ENCODE measurements at regions not wholly inside any gene's neighbourhood (a gene's known extent, or its start where the extent isn't known, plus 50 kb on each side); places are given as distances from the start of the nearest gene placed in this dataset.

- TF ChIP-seq POLR2AphosphoS5 (IDR thresholded peaks at IDR 0.05): no peak
- TF ChIP-seq CTCF (IDR thresholded peaks at IDR 0.05 in 8 of 11, conservative IDR thresholded peaks at IDR 0.05 in 3 of 11): no peak
- TF ChIP-seq POLR2A (IDR thresholded peaks at IDR 0.05): no peak
- no peak overlapping the region for H3K27ac ChIP-seq
- H3K27me3 ChIP-seq (replicated peaks in 1 of 7): no peaks in the 10 kb centered on the region
- 72 to 93% (median 86%) methylated on average over 3 of the region's 3 CpGs for WGBS, 5 donors
- H3K4me1 ChIP-seq: no peaks in the 10 kb centered on the region
- H3K36me3 ChIP-seq: no peaks in the 10 kb centered on the region
- intact Hi-C loops (cut with DNase I; ENCODE audit: low total_unique reads): no loop called here
- DNase-seq: no peak
- H3K4me3 ChIP-seq: no peak overlapping the region
- H3K9me3 ChIP-seq: no peaks in the 10 kb centered on the region
These were observed 84.9 kb upstream of the NR3C1 start for GRCh38 chr5:143488381-143488780.

GRCh38 chr5:143484601-143485000, 81.1 kb upstream of the NR3C1 start:
- H3K4me1 ChIP-seq: no peaks in the 10 kb centered on the region
- H3K36me3 ChIP-seq: no peaks in the 10 kb centered on the region
- H3K9me3 ChIP-seq: no peaks in the 10 kb centered on the region
- intact Hi-C loops (cut with DNase I; ENCODE audit: low total_unique reads): no loop called here
- DNase-seq: no peak
- H3K27me3 ChIP-seq (replicated peaks in 1 of 7): no peaks in the 10 kb centered on the region
- WGBS, 5 donors: 33 to 74% (median 60%) methylated on average over 1 of the region's 1 CpG
- no peak overlapping the region for H3K27ac ChIP-seq
- TF ChIP-seq CTCF (IDR thresholded peaks at IDR 0.05 in 8 of 11, conservative IDR thresholded peaks at IDR 0.05 in 3 of 11) (no peak), POLR2A (IDR thresholded peaks at IDR 0.05) (no peak), POLR2AphosphoS5 (IDR thresholded peaks at IDR 0.05) (no peak)
- no peak overlapping the region for H3K4me3 ChIP-seq

GRCh38 chr5:143481697-143482531, 78.4 kb upstream of the NR3C1 start:
- WGBS, 5 donors: 94 to 99% (median 97%) methylated on average over 4 of the region's 4 CpGs
- Histone ChIP-seq H3K27me3 (replicated peaks in 1 of 7) (no peaks in the 10 kb centered on the region), H3K27ac (no peak overlapping the region), H3K36me3 (no peaks in the 10 kb centered on the region), H3K4me1 (no peaks in the 10 kb centered on the region), H3K9me3 (no peaks in the 10 kb centered on the region), H3K4me3 (no peak overlapping the region)
- intact Hi-C loops (cut with DNase I; ENCODE audit: low total_unique reads): no loop called here
- TF ChIP-seq CTCF (IDR thresholded peaks at IDR 0.05 in 8 of 11, conservative IDR thresholded peaks at IDR 0.05 in 3 of 11): no peak
- no peak for TF ChIP-seq POLR2A (IDR thresholded peaks at IDR 0.05)
- no peak for TF ChIP-seq POLR2AphosphoS5 (IDR thresholded peaks at IDR 0.05)
- no peak for DNase-seq

GRCh38 chr5:143480001-143480400, 76.5 kb upstream of the NR3C1 start:
- H3K27ac ChIP-seq: no peak overlapping the region
- DNase-seq: no peak
- no peaks in the 10 kb centered on the region for H3K36me3 ChIP-seq
- intact Hi-C loops (cut with DNase I; ENCODE audit: low total_unique reads): no loop called here
- H3K4me3 ChIP-seq: no peak overlapping the region
- WGBS, 5 donors: 88 to 97% (median 90%) methylated on average over 3 of the region's 3 CpGs
- no peaks in the 10 kb centered on the region for H3K9me3 ChIP-seq
- H3K27me3 ChIP-seq (replicated peaks in 1 of 7): no peaks in the 10 kb centered on the region
- TF ChIP-seq CTCF (IDR thresholded peaks at IDR 0.05 in 8 of 11, conservative IDR thresholded peaks at IDR 0.05 in 3 of 11) (no peak), POLR2A (IDR thresholded peaks at IDR 0.05) (no peak), POLR2AphosphoS5 (IDR thresholded peaks at IDR 0.05) (no peak)
- H3K4me1 ChIP-seq: no peaks in the 10 kb centered on the region

Data from spleen (tissue), 11 donors.